AG09319 (cell line): ENCODE measurements at regions not wholly inside any gene's neighbourhood (a gene's known extent, or its start where the extent isn't known, plus 50 kb on each side); places are given as distances from the start of the nearest gene placed in this dataset.
"Not testable (repeated sequence)": the region's sequence is repeated elsewhere in the genome, so short reads cannot be mapped to it uniquely, and the experiment has no call there.

Source experiments
- DNase-seq: peaks from one replicate; pipeline ENCODE4 v3.0.0-alpha.2; 2010; ENCODE audit warnings: low read depth; ENCODE audit errors: extremely low read depth
- TF ChIP-seq, protein P1 (sequence below): IDR thresholded peaks from 2 replicates; pipeline ENCODE4 v1.5.1; 2011; ENCODE audit warnings: low read depth, mild to moderate bottlenecking, inconsistent platforms, low read length, moderate library complexity

- TF ChIP-seq, protein P1, sequence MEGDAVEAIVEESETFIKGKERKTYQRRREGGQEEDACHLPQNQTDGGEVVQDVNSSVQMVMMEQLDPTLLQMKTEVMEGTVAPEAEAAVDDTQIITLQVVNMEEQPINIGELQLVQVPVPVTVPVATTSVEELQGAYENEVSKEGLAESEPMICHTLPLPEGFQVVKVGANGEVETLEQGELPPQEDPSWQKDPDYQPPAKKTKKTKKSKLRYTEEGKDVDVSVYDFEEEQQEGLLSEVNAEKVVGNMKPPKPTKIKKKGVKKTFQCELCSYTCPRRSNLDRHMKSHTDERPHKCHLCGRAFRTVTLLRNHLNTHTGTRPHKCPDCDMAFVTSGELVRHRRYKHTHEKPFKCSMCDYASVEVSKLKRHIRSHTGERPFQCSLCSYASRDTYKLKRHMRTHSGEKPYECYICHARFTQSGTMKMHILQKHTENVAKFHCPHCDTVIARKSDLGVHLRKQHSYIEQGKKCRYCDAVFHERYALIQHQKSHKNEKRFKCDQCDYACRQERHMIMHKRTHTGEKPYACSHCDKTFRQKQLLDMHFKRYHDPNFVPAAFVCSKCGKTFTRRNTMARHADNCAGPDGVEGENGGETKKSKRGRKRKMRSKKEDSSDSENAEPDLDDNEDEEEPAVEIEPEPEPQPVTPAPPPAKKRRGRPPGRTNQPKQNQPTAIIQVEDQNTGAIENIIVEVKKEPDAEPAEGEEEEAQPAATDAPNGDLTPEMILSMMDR = no peak
- DNase-seq = no peak
Measured at GRCh38 chr15:35182841-35183479, 97.9 kb upstream of the NANOGP8 start.

DNA sequence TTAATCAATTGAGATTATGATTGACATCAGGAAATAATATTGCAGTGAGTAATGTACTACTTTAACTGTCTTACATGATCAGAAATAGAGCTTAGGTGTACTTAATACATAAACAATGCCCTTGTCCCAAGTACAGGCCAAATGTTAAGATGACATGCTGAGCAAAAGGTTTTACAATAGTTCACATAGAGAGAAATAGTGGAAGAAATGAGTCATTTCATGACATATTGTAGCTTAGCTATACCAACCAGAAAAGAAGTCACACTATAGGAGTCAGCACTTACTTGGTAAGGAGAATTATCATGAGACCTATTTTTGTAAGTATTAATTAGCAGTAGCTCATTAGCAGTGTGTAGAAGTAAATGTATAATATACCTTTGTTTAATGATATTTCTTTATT, 96.4 kb upstream of the NANOGP8 start:
- DNase-seq = no peak
- TF ChIP-seq, protein P1 = no peak

GRCh38 chr15:35179739-35180138, 94.6 kb upstream of the NANOGP8 start:
- DNase-seq = no peak
- TF ChIP-seq, protein P1 = no peak

DNA sequence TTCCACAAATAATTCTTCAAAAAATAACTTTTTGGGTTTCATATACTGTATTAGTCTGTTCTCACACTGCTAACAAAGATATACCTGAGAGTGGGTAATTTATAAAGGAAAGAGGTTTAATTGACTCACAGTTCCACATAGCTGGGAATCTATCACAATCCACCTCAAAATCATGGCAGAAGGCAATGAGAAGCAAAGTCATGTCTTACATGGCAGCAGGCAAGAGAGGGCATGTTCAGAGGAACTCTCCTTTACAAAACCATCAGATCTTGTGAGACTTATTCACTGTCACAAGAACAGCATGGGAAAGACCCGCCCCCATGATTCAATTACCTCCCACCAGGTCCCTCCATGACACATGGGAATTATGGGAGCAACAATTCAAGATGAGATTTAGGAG, 93.1 kb upstream of the NANOGP8 start:
- DNase-seq = not testable (repeated sequence)

DNA sequence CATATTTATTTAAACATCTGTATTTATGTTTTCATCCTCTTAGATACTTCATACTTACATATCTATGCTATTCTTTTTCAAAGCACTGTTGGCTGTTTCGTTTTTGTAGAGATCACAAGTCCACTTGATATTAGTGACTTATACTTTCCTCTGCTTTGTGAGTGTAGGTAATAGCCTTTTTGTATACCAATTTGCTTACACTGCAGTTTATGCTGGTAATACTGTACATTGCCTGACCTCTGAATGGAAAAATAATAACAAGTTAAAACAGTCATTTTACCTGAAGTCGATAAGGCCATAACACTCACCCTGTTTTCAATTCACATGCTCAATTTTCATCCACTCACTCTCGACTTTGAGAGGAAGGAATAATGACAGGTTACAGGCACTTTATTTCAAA, 89.9 kb upstream of the NANOGP8 start:
- no peak for DNase-seq
- TF ChIP-seq, protein P1 = no peak

DNA sequence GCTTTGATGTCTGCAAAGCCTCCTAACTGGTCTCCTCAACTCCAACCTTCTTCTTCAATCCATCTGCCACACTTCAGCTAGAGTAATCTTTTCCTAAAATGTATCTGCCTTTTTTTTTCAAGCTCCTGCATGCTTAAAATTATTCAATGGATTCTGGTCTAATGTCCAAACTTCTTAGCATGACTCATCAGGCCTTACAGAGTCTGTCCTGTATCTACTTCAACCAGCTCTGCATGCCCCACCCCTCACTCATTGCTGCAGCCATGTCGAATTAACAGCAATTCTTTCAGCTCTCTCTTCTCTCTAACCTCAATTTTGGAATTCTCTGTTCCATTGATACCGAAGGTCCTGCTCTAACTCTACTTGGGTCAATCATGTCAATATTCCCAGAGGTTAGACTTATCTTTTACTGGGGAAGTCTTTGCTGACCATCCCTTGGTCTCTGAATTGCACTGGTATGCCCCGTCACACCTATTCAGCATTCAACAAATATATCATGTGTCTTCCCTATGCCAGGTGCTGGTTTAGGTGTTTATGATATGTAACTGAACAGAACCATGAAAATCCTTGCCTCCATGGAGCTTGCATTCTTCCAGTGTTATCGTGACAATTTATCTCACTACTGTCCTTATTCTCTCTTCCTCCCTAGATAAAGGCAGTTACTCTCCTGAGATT, 88.5 kb upstream of the NANOGP8 start:
- no peak for DNase-seq
- TF ChIP-seq, protein P1 = no peak

DNA sequence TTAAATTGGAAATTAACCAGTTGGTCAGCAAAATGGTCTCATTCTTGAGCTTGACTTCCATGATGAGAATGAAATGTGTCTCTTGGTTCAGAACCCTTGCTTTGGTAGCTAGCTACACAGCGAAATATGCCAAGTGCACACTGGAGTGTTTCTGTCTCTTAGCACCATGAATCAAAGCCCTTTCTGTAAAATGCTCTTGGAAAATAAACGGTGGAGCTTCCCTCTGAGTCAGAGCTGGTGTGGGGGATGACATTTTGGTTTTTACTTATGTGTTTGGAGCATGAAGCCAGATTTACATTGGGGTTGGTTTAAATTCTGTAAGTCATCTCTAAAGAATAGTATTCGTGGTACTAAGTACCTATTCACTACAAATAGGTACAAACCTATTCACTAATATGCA, 85.1 kb upstream of the NANOGP8 start:
- TF ChIP-seq, protein P1 = no peak

GRCh38 chr15:35168464-35168863, 83.4 kb upstream of the NANOGP8 start:
- TF ChIP-seq, protein P1 = no peak
- DNase-seq = no peak

More for the DNA sequence above, 85.1 kb upstream of the NANOGP8 start:
- no peak for DNase-seq
